BJ (cell line): ENCODE measurements at regions not wholly inside any gene's neighbourhood (a gene's known extent, or its start where the extent isn't known, plus 50 kb on each side); places are given as distances from the start of the nearest gene placed in this dataset.
"Not testable (repeated sequence)": the region's sequence is repeated elsewhere in the genome, so short reads cannot be mapped to it uniquely, and the experiment has no call there.

Experiments
- CTCF ChIA-PET: fragments of 350-600 bp; formaldehyde crosslinking; extraction: SDS; loops from one replicate; lab custom pipeline; 2021; ENCODE audit warnings: antibody characterized with exemption, inconsistent platforms; lab: Yijun Ruan, JAX
- POLR2A ChIA-PET: fragments of 300-600 bp; sonication (Branson Sonifier 250); formaldehyde crosslinking; extraction: SDS; loops from one replicate; lab custom pipeline; 2021; ENCODE audit warnings: antibody characterized with exemption; lab: Charles Lee
- DNase-seq: peaks from one replicate; pipeline ENCODE4 v3.0.0-alpha.2; 2011; ENCODE audit warnings: low read depth
- H3K27me3 ChIP-seq: 2 replicates; pipeline ENCODE4 v1.6.0; 2011; ENCODE audit warnings: low read length; ENCODE audit not compliant: control insufficient read depth, insufficient read depth
- H3K36me3 ChIP-seq: 2 replicates; pipeline ENCODE4 v1.5.1; 2011; ENCODE audit warnings: low read length; ENCODE audit not compliant: control insufficient read depth, insufficient read depth
- H3K4me3 ChIP-seq: 2 replicates; pipeline ENCODE4 v1.5.1; 2011; ENCODE audit warnings: low read depth, mild to moderate bottlenecking, control low read depth, low read length
- TF ChIP-seq, protein P1 (sequence below): IDR thresholded peaks from 2 replicates; pipeline ENCODE4 v1.5.1; 2011; ENCODE audit warnings: low read depth, mild to moderate bottlenecking, control low read depth, inconsistent platforms, low read length, moderate library complexity; ENCODE audit not compliant: insufficient read depth

GRCh38 chr13:58340895-58341294 is 709.4 kb downstream of the PCDH17 start:
- Histone ChIP-seq H3K36me3 (no peaks in the 10 kb centered on the region), H3K4me3 (no peak overlapping the region), H3K27me3 (no peaks in the 10 kb centered on the region)
- no peak for DNase-seq
- TF ChIP-seq, protein P1, sequence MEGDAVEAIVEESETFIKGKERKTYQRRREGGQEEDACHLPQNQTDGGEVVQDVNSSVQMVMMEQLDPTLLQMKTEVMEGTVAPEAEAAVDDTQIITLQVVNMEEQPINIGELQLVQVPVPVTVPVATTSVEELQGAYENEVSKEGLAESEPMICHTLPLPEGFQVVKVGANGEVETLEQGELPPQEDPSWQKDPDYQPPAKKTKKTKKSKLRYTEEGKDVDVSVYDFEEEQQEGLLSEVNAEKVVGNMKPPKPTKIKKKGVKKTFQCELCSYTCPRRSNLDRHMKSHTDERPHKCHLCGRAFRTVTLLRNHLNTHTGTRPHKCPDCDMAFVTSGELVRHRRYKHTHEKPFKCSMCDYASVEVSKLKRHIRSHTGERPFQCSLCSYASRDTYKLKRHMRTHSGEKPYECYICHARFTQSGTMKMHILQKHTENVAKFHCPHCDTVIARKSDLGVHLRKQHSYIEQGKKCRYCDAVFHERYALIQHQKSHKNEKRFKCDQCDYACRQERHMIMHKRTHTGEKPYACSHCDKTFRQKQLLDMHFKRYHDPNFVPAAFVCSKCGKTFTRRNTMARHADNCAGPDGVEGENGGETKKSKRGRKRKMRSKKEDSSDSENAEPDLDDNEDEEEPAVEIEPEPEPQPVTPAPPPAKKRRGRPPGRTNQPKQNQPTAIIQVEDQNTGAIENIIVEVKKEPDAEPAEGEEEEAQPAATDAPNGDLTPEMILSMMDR, result no peak
- POLR2A ChIA-PET, result no interaction called here
- CTCF ChIA-PET, result no interaction called here

GRCh38 chr13:58341318-58341717 is 709.8 kb downstream of the PCDH17 start:
- TF ChIP-seq, protein P1, result no peak
- Histone ChIP-seq H3K4me3 (no peak overlapping the region), H3K27me3 (no peaks in the 10 kb centered on the region), H3K36me3 (no peaks in the 10 kb centered on the region)
- POLR2A ChIA-PET, result no interaction called here
- DNase-seq, result no peak
- CTCF ChIA-PET, result no interaction called here

GRCh38 chr13:58343076-58343475 is 711.5 kb downstream of the PCDH17 start:
- TF ChIP-seq, protein P1, result no peak
- no peak for DNase-seq
- CTCF ChIA-PET, result no interaction called here
- H3K27me3 ChIP-seq, result no peaks in the 10 kb centered on the region
- POLR2A ChIA-PET, result no interaction called here
- H3K36me3 ChIP-seq, result no peaks in the 10 kb centered on the region
- no peak overlapping the region for H3K4me3 ChIP-seq

DNA sequence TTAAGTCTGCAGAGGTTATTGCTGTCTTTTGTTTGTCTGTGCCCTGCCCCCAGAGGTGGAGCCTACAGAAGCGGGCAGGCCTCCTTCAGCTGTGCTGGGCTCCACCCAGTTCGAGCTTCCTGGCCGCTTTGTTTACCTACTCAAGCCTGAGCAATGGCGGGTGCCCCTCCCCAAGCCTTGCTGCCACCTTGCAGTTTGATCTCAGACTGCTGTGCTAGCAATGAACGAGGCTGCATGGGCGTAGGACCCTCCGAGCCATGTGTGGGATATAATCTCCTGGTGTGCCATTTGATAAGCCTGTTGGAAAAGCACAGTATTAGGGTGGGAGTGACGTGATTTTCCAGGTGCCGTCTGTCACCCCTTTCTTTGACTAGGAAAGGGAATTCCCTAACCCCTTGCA is 720.6 kb downstream of the PCDH17 start:
- DNase-seq, CTCF ChIA-PET, POLR2A ChIA-PET, H3K4me3 ChIP-seq, H3K27me3 ChIP-seq, H3K36me3 ChIP-seq: not testable (repeated sequence)

- Histone ChIP-seq H3K36me3 (no peaks in the 10 kb centered on the region), H3K4me3 (no peak overlapping the region), H3K27me3 (no peaks in the 10 kb centered on the region)
- POLR2A ChIA-PET, result no interaction called here
- DNase-seq, result no peak
- CTCF ChIA-PET, result no interaction called here
- TF ChIP-seq, protein P1, result no peak
Measured at GRCh38 chr13:58369936-58370335, 738.4 kb downstream of the PCDH17 start.

DNA sequence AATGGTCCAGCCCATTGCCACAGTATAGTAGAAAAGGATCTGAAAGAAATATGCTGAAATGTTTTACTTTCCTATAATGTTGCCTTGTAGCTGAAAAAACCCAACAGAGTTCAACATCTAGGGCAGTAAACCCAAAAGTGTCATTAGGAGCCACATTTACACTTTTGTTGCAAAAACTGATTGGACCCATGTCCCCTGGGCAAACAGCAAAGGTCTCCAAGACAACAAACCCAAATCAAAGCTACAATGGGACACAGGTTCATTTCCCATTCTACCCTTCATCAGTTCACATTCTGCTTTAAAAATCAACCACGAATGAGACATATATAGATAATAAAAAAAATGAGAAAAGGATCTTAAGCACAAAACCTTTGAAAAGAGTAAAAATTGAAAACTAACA is 744.8 kb downstream of the PCDH17 start:
- ChIA-PET CTCF (no interaction called here), POLR2A (no interaction called here)
- Histone ChIP-seq H3K27me3 (no peaks in the 10 kb centered on the region), H3K36me3 (no peaks in the 10 kb centered on the region), H3K4me3 (no peak overlapping the region)
- TF ChIP-seq, protein P1, result no peak
- DNase-seq, result no peak
